Activated gamma-delta T cell treated with anti-CD3 and anti-CD28 coated beads, Interleukin-2, amount 50 U/mL, for 16 hours (primary cell): ENCODE measurements at regions not wholly inside any gene's neighbourhood (a gene's known extent, or its start where the extent isn't known, plus 50 kb on each side); places are given as distances from the start of the nearest gene placed in this dataset.
A peak's percentile ranks its signal among the peaks of the same experiment; 100 is the strongest.

Experiments used
- DNase-seq: peaks from one replicate; pipeline ENCODE4 v3.0.0-alpha.2; 2020; ENCODE audit warnings: low read depth

DNA sequence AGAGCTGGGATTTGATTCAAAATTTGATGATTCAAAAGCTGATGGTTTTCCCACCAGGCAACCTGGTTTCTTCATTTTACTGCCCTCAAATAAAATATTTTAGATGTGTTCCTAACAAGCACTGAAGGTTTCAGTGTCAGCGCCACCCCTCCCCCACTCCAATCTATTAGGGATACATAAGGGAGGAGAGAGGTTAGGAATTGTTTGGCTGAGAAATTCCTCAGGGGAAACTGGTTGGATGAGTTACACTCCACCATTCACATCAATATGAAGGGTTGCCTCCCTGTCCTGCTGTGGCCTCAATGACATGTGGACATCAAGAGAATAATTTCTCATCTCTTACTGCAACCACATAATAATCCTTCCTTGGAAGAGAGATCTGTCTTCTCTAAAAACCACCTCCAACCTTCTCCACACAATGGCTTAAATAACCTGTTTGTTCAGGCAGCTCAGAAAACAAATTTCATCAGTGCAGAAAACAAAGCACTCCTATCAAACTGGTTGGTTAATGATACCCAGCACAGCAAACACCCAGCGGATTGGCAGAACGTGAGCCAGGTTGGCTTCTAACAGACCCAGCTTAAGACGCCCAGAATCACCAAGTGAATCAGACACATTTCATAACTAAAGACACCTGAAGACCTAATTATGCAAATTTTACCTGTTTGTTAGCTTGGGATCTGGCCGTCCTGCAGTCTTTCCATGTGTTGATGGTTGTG lies 136.0 kb upstream of the SGK1 start:
- no peak for DNase-seq

DNA sequence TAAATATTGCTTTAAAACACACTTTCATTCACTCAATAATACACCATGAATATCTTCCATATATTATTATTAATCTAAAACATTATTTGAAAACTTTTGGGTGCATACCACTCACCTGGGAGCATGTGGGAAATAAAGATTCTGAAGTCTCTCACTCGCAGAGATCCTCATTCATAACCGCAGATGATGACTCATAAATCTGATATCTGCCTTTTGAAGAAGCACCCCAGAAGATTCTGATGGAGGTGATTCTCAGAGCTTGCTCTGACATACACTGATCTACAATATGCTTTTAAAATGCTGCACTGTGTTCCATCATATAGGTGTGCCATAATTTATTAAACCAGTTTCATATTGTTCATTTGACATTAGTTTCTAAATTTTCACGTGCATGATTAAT lies 135.0 kb upstream of the SGK1 start:
- DNase-seq, result no peak

DNA sequence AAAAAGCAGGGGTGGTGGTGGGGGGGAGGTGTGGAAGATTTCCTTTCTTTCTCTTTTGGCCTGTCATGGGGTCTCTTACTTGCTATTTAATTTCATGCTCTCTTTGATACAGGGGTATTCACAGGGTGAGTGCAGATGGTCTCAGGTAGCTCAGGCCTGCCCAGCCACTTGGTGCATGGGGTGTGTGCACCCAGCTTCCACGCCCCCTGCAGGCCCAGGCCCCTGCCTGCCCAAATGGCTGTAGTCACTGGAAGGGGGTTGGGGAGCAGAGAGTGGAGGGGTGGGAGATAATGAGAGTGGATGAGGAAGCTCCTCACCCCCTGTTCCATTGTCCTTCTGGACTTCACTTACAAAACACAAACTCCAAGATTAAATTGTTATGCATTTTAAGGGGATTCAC lies 133.6 kb upstream of the SGK1 start:
- DNase-seq, result no peak

DNA sequence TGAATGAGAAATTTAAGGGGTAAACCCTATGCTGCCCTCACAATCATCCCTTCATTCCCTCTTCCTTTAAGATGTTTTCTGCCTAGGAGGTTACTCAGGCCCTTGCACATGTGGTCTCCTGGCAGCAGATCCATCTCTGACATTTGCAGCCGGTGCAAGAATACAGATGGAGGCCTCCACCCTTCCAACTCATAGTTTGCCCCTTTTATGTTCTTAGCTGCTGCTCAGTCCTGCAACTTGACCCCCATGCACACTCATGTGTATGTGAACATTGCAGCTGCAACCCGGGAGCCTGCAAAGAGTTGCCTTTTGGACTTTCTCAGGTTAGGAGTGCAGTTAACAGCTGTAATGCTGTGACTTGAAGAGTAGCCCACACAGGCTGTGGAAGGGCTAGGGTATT lies 131.9 kb upstream of the SGK1 start:
- no peak for DNase-seq

DNA sequence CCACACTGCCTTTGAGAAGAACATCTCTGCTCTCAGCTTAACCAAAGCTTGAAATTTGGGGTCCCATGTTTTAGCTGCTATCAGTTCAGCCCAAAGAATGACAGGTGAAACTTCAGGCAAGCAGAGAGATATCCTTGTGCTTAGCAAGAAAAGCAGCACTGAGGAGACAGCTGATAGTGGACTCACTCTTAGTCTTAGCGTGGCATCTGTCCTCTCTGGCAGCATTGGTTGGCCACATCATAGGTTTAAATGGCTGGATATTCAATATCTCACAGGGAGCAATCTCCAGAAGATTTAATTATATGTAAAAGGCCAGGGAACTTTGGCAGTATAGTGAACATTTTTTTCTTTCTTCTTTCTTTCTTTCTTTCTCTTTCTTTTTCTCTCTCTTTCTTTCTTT lies 131.1 kb upstream of the SGK1 start:
- no peak for DNase-seq

DNA sequence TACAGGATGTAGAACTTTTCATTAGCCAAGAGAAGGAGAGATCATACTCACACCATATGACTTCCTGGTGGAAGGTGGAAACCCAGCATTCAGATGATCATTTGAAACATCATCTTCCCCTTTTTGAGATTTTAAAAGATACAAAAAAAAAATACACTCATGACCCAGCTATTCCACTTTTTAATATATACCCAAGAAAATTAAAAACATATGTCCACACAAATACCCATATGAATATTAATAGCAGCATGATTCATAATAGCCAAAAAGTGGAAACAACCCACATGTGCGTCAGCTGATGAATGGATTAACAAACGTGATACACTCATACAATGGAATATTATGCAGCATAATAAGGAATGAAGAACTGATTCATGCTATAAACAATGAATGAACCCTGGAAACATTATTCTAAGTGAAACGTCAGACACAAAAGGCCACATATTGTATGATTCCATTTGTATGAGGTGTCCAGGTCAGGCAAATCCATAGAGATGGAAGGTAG lies 130.0 kb upstream of the SGK1 start:
- DNase-seq, result no peak

DNA sequence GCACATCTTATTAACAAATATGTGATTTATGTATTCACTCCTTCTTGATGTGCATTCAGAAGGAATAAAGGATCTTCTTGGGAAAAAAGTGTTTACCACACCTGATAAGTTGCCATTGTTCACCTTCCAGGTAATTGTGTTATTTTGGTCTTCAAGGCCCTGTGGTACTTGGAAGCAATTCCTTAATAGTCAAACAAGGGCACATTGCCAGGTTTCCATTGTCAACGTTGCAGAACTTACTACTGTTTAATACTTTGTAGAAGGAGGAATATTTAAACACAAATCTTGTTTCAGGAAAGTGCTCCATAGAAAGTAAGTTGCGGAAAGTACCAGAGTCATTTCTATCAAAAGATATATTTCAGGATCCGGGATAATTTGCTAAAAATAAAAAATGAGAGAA lies 129.5 kb upstream of the SGK1 start:
- no peak for DNase-seq

DNA sequence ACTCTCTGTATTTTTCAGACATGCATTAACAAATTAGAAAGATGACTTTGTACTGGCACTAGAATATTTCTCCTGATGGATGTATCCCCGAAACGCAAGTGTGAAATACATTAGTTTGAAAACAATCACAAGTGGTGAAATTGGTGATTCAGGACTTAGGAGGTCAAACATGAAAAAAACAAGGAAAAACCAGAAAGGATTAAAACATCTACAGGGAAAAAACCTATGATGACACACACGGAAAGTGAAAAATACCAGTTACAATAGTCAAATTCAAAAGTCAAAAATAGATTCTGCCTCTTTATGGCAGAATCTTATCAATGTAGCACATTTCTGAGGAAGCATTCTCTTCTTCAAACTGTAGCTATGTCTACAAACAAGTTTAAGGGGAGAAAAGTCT lies 129.0 kb upstream of the SGK1 start:
- DNase-seq, result no peak

DNA sequence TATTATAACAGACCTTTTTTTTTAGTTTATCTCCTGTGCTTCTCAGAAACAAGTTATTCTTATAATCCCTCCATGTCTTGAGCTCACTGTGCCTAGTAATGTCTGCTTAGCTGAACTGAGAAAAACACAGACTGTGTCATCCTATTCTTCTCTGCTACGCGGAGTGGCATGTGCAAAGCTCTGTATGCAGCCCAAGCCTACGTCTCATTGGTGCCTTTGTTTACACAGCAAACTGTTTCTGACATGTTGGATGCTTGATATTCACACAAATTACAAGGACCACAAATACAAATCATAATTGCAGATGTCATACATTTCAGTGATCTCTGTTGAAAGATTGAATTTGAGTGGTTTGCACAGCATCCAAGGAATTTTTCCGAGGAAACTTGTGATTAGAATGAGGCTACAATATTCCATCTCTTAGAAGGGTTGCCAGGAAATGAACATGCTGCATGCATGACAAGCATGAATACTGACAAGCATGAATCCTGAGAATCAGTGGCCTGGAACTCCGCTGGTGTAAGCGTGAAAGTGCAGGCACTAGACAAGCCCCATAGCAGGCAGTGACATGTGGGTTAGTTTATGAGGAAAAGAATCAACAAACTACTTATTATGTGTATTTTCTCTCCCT lies 128.4 kb upstream of the SGK1 start:
- no peak for DNase-seq

DNA sequence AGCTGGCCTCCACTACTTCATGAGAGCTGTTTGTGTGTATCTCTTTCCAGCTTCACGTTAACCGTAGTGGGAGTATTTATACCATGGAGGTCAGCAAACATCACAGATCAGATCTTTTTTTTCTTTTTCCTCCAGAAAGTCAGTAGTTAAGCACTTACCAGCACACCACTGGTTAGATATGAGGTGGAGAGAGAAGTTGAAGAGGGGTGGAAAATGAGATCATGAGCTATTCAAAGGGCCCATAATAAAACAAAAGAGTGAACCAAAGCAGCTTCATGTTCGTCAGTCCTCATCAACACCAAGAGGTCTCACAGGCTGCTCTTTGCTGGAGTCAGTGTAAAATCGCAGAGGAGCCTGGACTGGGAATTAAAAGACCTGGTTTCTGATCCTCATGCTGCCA lies 125.1 kb upstream of the SGK1 start:
- no peak for DNase-seq

DNA sequence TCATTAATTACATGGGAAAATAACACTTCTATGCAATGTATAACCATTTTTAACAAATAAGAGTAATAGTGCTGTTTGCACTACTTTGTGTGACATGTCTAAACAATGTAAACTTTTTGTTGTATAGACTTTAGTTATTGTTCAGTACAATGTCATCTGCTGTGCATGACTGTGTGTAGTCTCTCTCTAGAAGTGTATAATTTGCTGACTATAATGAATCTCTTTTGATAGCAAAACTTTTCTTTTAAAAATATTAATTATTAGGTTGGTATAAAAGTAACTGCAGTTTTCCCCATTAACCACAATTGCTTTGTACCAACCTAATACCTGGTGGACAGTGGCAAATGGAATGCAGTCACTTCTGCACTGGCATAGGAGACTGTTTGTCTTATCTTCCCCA lies 124.2 kb upstream of the SGK1 start:
- no peak for DNase-seq

DNA sequence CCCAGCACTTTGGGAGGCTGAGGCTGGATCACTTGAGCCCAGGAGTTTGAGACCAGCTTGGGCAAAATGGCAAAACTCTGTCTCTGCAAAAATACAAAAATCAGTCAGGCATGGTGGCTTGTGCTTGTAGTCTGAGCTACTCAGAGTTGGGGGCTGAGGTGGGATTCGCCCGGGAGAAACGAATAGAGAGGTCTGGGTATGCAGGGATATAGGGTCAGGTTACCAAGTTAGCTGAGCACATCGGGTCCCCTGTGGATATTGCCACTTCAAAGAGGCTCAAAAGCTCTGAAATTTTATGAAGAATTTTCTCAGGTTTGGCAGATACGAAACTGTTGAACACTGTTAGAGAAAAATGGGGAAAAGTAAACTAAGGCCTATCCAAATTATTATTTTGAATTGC lies 120.9 kb upstream of the SGK1 start:
- DNase-seq, result no peak

DNA sequence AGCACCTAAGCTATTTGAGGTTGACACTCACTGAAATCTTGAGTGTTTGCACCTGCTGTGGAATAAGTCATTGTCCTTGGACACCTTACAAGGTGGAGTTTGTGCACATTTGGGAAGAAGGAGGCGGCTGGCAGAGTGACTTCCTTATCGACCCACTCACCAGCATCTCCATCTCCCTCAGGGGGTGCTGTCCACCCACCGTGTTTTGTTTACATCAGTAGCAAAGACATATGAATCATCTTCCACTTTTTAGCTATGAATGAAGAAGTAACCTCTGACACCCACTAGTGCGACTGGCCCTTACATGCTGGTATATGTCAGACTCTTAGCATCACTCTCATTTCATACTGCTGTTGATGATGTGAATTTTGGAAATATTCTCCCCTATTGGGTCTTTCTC lies 119.5 kb upstream of the SGK1 start:
- peak; percentile 2 for DNase-seq

DNA sequence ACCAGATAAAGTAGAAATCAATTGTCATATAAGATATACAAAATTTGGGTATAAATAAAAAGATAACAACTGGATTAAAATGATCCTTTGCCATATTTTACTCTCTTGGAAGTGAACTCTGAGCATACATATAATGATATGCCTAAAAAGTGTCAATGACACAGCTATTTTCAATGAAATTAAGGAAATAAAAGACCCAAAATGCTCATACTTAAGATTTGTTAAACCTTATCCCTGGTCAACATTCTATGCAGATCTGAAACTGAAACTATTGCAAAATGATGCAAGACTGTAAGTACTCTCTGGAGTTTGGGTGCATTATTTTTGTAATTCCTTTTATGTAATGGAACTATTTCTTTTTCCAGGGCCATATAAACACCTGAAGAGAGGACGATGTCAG lies 119.0 kb upstream of the SGK1 start:
- no peak for DNase-seq

DNA sequence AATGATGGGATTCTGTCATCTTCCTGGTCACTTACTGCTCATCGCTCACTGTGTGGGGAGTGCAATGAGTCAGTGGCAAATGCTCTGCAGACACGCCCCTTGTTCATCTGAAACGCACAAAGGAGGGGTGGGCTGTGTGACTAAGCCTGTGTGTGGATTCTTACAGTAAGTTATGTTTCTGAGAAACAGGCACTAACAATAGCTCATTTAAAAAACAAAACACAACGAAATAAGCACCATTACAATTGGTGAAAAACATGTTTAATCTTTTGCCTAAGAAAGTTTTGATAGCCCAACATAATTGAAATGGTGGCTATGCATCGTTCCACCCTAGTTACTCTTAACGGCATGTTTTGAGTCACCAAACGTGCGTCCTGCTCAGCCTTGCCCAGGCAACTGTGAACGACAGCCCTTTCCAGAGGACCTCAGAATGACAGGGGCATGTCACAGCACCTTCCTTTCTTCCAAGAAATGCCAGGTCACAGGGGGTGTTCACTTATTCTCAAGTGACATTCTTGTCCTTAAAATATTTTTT lies 118.4 kb upstream of the SGK1 start:
- DNase-seq, result peak; percentile 58

DNA sequence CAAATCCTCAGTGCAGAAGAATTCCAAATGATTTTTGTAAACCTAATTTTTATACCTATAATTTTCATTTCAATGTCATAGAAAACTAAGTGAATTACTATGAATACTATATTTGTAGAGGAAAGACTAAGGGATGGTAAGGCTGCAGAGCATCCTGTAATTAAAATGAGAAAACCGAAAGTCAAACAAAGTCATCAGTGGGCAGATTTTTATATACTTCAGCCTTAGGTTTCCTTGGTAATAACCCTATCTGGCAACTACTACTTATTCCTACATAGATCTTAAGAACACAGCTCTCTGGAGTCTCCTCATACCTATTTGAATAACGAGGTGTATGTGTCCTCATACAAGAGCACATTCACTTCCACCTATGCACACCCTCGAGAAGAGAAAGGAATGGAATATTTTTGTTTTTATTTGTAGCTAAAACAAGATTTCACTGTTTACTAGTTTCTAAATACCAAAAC lies 117.9 kb upstream of the SGK1 start:
- DNase-seq, result no peak

DNA sequence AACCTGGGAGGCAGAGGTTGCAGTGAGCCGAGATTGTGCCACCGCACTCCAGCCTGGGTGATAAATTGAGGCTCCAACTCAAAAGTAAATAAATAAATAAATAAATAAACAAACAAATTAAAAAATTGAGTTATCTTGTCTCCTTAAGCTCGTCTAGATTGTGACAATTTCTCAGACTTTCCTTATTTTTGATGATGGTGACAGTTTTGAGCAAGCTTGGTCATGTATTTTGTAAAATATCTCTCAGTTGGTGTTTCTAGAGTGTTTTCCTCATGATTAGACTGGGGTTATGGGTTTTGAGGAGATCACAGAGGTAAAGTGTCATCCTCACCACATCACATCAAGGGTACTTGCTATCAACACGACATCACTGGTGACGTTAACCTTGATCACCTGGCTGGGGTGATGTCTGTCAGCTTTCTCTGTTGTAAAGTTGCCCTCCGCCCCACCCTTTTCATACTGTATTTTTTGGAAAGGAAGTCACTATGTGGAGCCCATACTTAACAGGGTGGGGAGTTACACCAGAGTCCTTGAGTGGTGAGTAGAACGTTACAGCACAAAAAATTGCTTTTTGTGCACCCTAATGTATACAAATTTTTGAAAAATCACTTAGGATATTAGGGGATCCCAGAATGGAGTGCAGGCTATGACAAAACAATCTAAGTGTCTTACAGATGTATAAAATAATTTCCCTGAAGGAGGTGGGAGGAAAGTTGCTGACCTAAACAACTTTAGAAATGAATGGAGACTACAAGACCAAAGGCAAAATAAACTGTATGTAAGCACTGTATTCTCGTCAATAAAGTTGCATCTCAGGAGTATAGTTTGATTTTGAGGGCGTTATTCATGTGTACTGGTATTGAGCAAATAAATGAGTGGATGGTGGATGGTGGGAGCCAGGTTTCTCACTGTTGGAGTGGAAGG lies 116.4 kb upstream of the SGK1 start:
- DNase-seq, result no peak

DNA sequence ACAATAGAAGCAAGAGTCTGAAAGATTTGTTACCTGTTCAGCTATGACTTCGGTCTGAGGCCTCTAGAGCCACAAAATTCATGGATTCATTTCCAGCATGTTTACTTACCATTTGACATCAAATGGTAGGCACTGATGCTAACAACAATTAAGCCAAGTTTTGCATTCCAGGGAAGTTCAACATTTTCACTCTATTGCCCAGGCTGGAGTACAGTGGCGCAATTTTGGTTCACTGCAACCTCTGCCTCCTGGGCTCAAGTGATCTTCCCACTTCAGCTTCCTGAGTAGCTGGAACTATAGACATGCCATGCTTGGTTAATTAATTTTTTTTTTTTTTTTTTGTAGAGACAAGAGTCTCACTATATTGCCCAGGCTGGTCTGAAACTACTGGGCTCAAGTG lies 114.1 kb upstream of the SGK1 start:
- no peak for DNase-seq

DNA sequence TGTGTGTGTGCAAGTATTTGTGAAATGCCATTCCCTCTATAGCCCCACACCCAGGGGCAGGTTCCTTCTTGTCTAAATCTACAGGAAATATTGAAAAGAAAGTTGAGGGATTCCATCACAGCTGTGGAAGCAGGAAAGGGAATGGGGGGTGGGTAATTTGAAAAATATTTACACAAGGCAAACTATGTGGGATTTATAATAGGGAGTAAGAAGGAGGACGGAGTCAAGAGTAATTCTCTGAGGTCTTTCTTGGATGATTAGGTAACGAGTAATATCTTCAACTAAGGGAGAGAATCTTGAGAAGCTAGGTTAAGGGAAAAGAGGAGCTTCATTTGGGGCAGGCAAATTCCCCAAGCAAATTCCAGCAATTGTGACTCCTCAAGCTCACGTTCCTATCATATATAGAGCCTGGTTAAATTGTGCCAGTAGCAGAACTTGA lies 113.5 kb upstream of the SGK1 start:
- DNase-seq, result no peak

DNA sequence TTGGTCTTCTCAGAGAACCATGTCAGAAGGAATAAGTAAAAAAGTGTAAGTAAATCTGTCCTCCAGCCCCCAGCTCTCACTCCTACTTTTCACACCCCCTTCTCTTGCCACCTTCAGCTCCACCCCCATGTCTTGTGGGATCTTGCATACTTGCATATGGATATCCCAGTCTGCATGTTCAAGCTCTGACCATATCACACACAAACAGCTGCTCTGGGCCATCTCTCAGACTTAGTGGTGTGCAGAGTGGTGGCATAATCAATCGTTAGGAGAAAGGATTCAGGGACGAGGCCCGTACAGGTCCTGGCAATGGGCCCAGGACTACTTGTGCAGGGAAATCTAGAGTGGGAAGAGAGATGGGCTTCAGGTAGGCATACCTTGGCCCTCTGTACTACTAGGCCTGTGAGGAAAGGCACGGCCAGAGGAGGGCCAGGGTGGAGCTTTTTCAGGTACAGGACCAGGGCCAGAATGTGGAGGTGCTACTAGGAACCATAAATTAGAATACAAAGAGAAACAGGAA lies 112.0 kb upstream of the SGK1 start:
- DNase-seq, result no peak

DNA sequence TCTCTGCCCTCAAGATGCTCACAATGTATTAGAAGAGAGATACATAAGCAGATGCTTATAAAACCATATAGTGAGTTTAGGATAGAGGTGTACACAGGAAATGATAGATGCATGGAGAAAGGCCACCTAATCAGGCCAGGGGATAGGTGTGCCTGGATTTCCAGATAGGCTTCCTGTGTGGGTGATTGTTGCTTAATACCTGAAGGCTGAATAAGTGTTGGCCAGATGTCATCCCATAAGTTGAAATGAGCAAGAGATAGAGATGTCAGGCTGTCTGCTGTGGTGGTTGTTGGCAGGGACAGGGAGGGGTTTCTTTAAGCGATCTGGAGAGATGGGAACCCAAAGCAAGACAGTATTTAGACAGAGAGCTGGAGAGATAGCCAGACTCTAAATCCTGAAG lies 109.8 kb upstream of the SGK1 start:
- no peak for DNase-seq

DNA sequence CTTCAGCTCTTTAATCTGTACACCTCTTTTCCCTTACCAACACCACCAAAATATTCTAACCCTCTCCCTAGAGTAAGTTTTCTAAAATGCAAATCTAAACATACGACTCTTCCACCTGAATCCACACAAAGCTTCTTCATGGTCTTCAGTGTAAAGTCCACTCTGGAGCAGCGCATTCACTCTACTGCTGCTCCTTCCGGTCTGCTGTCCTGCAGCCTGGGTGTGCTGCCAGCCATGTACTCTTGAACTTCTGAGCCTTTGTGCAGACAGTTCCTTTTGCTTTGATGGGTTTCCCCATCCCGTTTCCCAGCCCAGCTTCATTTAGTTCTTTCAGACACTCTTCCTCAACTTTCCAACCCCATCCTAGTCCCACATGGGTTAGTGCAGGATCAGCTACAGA lies 108.7 kb upstream of the SGK1 start:
- DNase-seq, result no peak
